Keratinocyte (primary cell): ENCODE measurements at regions not wholly inside any gene's neighbourhood (a gene's known extent, or its start where the extent isn't known, plus 50 kb on each side); places are given as distances from the start of the nearest gene placed in this dataset.

Experiments
- DNase-seq: peaks from one replicate; pipeline ENCODE4 v3.0.0-alpha.2; 2011; ENCODE audit warnings: low read depth, missing footprints, low spot score
- FAIRE-seq: peaks from 2 replicates; lab custom pipeline; 2011; peaks lifted over from hg19 to GRCh38; lab: Jason Lieb, UNC
- H2AFZ ChIP-seq: 2 replicates; pipeline ENCODE4 v1.6.0; 2012; ENCODE audit warnings: low read length, control low read depth, inconsistent platforms; ENCODE audit not compliant: control insufficient read depth
- H3K27ac ChIP-seq: 2 replicates; pipeline ENCODE4 v1.5.1; 2011; ENCODE audit warnings: low read length; ENCODE audit not compliant: control insufficient read depth, insufficient read depth
- H3K27me3 ChIP-seq: 3 replicates; pipeline ENCODE4 v1.6.0; 2011; ENCODE audit warnings: low read length; ENCODE audit not compliant: control insufficient read depth, insufficient read depth; ENCODE audit errors: extremely low read depth
- H3K36me3 ChIP-seq, 2 experiments: 2 replicates in 1 of 2; 3 replicates in 1 of 2; pipeline ENCODE4 v1.5.1; 2011; ENCODE audit warnings: low read length in 2 of 2, mild to moderate bottlenecking in 1 of 2; ENCODE audit not compliant: control insufficient read depth in 2 of 2, insufficient read depth in 2 of 2; ENCODE audit errors: extremely low read depth in 1 of 2
- H3K4me1 ChIP-seq: 3 replicates; pipeline ENCODE4 v1.5.1; 2011; ENCODE audit warnings: low read length; ENCODE audit not compliant: control insufficient read depth, insufficient read depth; ENCODE audit errors: extremely low read depth
- H3K4me2 ChIP-seq: 3 replicates; pipeline ENCODE4 v1.6.0; 2011; ENCODE audit warnings: low read depth, low read length; ENCODE audit not compliant: control insufficient read depth, insufficient read depth; ENCODE audit errors: extremely low read depth
- H3K4me3 ChIP-seq, 3 experiments: fragments of 200-600 bp in 1 of 3; sonication (generic) in 1 of 3; 2 replicates in 2 of 3; 3 replicates in 1 of 3; pipeline ENCODE4 v1.5.1; 2011 to 2016; ENCODE audit warnings: low read length in 3 of 3, mild to moderate bottlenecking in 3 of 3, control low read depth in 2 of 3, inconsistent platforms in 1 of 3, low read depth in 1 of 3, mixed read lengths in 1 of 3, mixed run types in 1 of 3, moderate library complexity in 1 of 3; ENCODE audit not compliant: control insufficient read depth in 2 of 3, insufficient read depth in 2 of 3; ENCODE audit errors: extremely low read depth in 1 of 3
- H3K79me2 ChIP-seq: 2 replicates; pipeline ENCODE4 v1.6.0; 2012; ENCODE audit warnings: low read length; ENCODE audit not compliant: control insufficient read depth, insufficient read depth
- H3K9ac ChIP-seq: 3 replicates; pipeline ENCODE4 v1.6.0; 2011; ENCODE audit warnings: low read length; ENCODE audit not compliant: control insufficient read depth, insufficient read depth; ENCODE audit errors: extremely low read depth
- H3K9me1 ChIP-seq: 3 replicates; pipeline ENCODE4 v1.6.0; 2011; ENCODE audit warnings: low read length; ENCODE audit not compliant: control insufficient read depth, insufficient read depth; ENCODE audit errors: extremely low read depth
- H3K9me3 ChIP-seq: 2 replicates; pipeline ENCODE4 v1.5.1; 2012; ENCODE audit warnings: low read depth, low read length; ENCODE audit not compliant: control insufficient read depth
- H4K20me1 ChIP-seq: 3 replicates; pipeline ENCODE4 v1.6.0; 2011; ENCODE audit warnings: low read length; ENCODE audit not compliant: control insufficient read depth, insufficient read depth; ENCODE audit errors: extremely low read depth
- CTCF ChIP-seq, 3 experiments: IDR thresholded peaks in 1 of 3; conservative IDR thresholded peaks in 1 of 3; optimal IDR thresholded peaks in 1 of 3; 2 replicates in 2 of 3; 3 replicates in 1 of 3; pipeline versions ENCODE3 to v1.5.1; 2011; ENCODE audit warnings: low read length in 3 of 3, mild to moderate bottlenecking in 3 of 3, moderate library complexity in 2 of 3, control low read depth in 1 of 3, inconsistent platforms in 1 of 3; ENCODE audit not compliant: insufficient read depth in 2 of 3; ENCODE audit errors: extremely low read depth in 1 of 3
- EZH2 ChIP-seq: IDR thresholded peaks from one replicate; pipeline ENCODE4 v1.6.1; 2012; ENCODE audit warnings: inconsistent platforms, mild to moderate bottlenecking, low read length, moderate library complexity
- dilution Hi-C: fragments of 300-500 bp; cut with MboI; formaldehyde crosslinking; loops from one replicate; pipeline ENCODE4 v1.7.0; 2020; ENCODE audit warnings: low sequenced_read_pairs; ENCODE audit not compliant: extremely low pct_ligation_motif_present
- small RNA-seq, 3 experiments: library from RNA; depleted of rRNA; stranded (forward); fragments of <200 nt; gene quantifications; one replicate each; pipeline ENCODE3, GENCODE V24; 2012; ENCODE audit warnings: low read depth in 3 of 3, low replicate concordance in 1 of 3; ENCODE audit not compliant: insufficient read length in 3 of 3

- Histone ChIP-seq H3K9ac (no peak overlapping the region), H3K9me3 (no peaks in the 10 kb centered on the region), H3K36me3 (no peaks in the 10 kb centered on the region), H3K79me2 (no peaks in the 10 kb centered on the region), H3K9me1 (no peaks in the 10 kb centered on the region), H3K4me3 (no peak overlapping the region), H2AFZ (no peak overlapping the region), H3K4me2 (no peak overlapping the region), H3K4me1 (no peaks in the 10 kb centered on the region), H3K27me3 (no peaks in the 10 kb centered on the region), H3K27ac (no peak overlapping the region), H4K20me1 (no peaks in the 10 kb centered on the region)
- DNase-seq (no peak), FAIRE-seq (no peak)
- dilution Hi-C loops = no loop called here
- TF ChIP-seq CTCF (optimal IDR thresholded peaks at IDR 0.05 in 1 of 3, IDR thresholded peaks at IDR 0.05 in 1 of 3, conservative IDR thresholded peaks at IDR 0.05 in 1 of 3; ENCODE audit: extremely low read depth in 1 of 3, insufficient read depth in 2 of 3, low read length in 3 of 3) (no peak), EZH2 (no peak)
These were observed 120.0 kb upstream of the B3GALT2 start for GRCh38 chr1:193306430-193306829.

Small RNA genes lying in the stretch of these regions (small RNA-seq; reads per million reads assigned to genes)
- gene RNU6-983P = 0 reads per million in 3 experiments
